HL-60/S4 treated with retinoic acid at 250 ng/mL for 4 days and 3 days (cell line): ENCODE measurements at regions not wholly inside any gene's neighbourhood (a gene's known extent, or its start where the extent isn't known, plus 50 kb on each side); places are given as distances from the start of the nearest gene placed in this dataset.
"Not testable (repeated sequence)": the region's sequence is repeated elsewhere in the genome, so short reads cannot be mapped to it uniquely, and the experiment has no call there.

Experiments used
- in situ Hi-C: fragments of 300-500 bp; cut with MboI; formaldehyde crosslinking; loops from 2 replicates; pipeline ENCODE4 v1.7.0; 2022; ENCODE audit warnings: low sequenced_read_pairs

- in situ Hi-C loops = no loop called here
These were observed 204.5 kb upstream of the RBBP8 start for GRCh38 chr18:22728481-22729105.

DNA sequence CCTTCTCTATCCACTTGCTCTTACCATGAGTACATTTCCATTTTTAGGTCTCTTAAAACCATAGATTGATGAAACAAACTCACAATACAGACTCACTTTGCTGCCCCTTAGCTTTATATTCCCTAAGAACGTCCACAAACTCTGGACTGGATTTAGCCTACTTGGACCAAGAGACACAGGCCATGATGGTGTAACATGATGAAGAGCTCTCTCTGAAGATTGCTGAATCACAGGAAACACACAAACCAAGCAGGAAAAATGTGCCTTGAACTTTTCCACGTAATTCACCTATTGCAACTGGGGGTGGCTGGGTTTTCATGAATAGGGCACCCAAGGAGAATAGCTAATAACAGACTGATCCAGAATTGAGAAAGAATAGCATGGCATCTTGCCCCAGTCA, 201.7 kb upstream of the RBBP8 start:
- in situ Hi-C loops = no loop called here

- in situ Hi-C loops = no loop called here
These were observed 198.9 kb upstream of the RBBP8 start for GRCh38 chr18:22734105-22734661.

DNA sequence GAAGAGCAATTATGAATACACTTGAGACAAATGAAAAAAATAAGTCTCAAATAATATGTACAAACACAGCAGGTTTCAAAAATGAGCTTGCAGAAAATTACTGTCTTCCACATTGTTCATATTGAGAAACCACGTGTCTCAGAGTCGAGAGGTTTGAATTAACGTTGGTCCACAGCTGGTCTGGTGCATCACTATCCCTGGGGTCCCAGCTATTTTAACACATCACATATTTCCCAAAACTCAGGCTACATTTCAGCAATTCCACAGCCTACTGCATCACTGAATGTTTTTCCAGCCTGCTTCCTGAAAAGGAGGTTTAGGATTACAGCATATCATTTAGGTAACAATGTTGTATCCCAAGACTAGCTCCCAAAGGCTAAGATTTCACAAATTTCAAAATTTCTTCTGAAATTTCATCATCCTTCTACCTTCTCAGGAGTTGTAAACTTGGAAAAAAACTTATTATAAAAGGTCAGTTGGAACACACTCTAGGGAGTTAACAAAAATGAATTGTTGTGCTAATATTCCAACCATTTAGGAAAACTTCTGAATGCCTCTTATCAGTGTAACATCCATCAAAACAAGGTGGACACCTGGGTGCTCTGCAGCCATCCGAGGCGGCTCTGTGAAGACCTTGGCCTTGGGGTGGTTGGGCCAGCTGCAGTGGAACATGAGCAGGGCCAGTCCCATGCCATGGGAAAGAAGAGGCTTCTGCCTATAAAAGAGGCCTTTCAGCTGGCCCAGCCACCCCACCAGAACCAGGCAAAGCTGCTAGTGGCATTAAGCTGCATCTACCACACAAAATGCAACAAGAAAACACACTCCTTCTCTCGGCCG, 198.1 kb upstream of the RBBP8 start:
- in situ Hi-C loops = no loop called here

DNA sequence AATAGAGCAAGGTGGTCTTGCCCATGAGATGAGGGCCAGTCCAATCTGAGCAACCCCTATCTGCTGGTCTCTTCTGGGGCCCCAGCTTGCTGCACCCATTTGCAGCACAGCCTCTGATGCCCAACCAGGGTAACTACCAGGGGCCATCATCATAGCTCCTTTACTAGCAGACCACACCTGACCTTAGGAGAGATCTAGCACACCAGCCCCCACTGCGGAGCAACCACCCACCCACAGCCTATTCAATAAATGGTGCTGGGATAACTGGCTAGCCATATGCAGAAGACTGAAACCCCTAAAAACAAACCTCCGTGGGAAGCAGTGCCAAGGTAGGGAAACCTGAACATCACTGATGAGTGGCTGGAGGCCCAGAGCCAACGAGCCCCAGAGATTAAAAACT, 196.1 kb upstream of the RBBP8 start:
- in situ Hi-C loops = no loop called here

DNA sequence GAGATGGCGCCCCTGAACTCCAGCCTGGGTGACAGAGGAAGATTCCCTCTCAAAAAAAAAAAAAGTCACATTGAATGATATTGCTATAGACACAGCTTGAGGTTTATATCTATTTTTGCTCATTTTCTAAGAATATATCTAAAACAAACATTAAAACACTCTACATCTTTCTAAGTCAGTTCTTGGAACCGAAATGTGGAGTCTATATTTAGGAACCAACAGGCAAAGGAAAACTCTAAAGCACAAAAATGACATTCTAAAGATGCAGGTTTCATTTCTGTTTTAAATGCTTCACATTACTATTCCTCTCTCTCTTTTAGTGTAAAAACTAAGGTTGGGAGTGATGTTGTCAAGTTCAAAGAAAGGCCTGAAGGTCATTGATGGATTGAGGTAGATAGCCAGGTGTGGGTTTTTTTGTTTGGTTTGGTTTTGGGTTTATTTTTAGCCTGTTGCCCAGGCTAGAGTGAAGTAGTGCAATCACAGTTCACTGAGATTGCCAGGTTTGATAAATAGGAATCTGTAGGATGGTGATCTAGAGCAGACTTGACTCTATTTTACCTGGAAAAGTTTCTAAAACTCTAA, 194.0 kb upstream of the RBBP8 start:
- in situ Hi-C loops = no loop called here

DNA sequence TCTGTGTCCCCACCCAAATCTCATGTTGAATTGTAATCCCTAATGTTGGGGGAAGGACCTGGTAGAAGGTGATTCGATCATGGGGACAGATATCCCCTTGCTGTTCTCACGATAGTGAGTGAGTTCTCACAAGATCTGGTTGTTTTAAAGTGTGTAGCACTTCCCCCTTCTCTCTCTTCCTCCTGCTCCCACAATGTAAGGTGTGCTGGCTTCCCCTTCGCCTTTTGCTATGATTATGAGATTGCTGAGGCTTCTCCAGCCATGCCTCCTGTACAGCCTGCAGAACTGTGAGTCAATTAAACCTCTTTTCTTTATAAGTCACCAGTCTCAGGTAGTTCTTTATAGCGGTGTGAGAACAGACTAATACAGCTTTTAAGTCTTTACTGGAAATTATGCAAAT, 193.3 kb upstream of the RBBP8 start:
- in situ Hi-C loops = no loop called here

DNA sequence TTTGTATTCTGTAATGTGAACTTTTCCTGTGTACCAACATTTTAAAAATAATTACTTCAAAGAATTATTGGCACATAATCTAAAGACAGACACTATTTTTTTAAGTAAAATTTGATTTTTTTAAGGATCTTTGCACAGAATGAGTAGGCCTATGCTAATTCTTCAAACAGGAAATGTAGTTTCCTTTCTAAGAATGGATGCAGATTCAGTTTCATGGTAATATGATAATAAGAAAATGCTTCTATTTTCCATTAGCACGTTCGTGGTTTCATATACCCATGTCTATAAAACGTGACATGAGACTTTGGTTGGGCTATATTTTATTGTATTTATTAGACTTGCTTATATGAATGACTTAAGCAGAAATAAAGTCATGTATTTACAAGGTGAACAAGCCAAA, 191.8 kb upstream of the RBBP8 start:
- in situ Hi-C loops = no loop called here

- in situ Hi-C loops = no loop called here
These were observed 190.7 kb upstream of the RBBP8 start for GRCh38 chr18:22742409-22742808.

DNA sequence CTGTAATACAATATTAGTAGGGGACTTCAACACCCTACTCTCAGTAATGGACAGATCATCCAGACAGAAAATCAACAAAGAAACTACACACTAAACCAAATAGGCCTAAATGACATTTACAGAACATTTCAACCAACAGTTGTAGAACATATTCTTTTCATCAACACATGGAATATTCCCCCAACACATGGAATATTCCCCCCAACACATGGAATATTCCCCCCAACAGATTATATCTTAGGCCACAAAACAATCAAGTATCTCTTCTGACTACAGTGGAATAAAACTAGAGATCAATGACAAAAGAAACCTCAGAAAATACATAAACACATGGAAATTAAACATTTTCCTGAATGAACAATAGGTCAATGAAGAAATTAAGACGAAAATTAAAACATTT, 187.2 kb upstream of the RBBP8 start:
- in situ Hi-C loops = no loop called here

- in situ Hi-C loops = no loop called here
These were observed 181.1 kb upstream of the RBBP8 start for GRCh38 chr18:22752014-22752413.

- in situ Hi-C loops = no loop called here
These were observed 179.8 kb upstream of the RBBP8 start for GRCh38 chr18:22753130-22753831.

- in situ Hi-C loops = not testable (repeated sequence)
These were observed 169.1 kb upstream of the RBBP8 start for GRCh38 chr18:22764005-22764404.

GRCh38 chr18:22765896-22766295, 167.2 kb upstream of the RBBP8 start:
- in situ Hi-C loops = no loop called here

- in situ Hi-C loops = no loop called here
These were observed 165.5 kb upstream of the RBBP8 start for GRCh38 chr18:22767653-22768052.

- in situ Hi-C loops = no loop called here
These were observed 159.2 kb upstream of the RBBP8 start for GRCh38 chr18:22773944-22774343.

DNA sequence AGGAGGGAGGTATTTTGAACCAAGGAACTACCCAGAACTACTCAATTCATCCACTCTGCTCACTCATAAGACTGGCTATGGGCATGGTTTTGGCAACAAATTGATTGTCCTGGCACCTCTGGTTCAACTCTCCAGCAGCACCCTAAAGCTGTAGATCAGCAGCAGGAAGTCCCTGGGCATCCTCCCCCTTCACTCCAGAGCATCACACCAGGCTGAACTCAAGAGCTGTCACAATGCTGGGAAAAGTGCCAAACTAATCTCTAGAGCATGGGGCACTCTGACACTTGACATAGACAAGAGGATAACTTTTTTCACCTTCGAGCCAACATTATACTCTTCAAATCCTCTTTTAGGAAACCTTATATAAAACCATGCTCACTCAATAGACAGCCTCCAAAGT, 154.1 kb upstream of the RBBP8 start:
- in situ Hi-C loops = no loop called here

- in situ Hi-C loops = no loop called here
These were observed 149.9 kb upstream of the RBBP8 start for GRCh38 chr18:22783245-22783644.

DNA sequence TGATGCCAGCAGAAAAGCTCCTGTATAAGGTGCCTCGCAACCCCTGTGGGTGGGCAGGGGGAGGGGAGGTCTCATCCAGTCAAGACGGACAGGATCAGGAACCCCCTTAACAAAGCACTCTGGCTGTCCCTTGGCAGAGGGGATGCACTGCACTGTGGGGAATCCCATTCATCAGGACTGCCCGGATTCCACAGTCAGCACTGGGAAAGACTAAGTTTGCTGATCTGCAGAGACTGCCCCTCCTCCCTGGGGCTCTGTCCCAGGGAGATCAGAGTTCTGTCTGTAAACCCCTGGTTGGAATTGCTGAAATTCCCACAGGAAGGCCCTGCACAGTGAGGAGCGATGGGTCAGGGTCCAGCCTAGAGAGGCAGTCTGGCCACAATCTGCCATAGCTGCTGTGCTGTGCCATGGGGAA, 149.5 kb upstream of the RBBP8 start:
- in situ Hi-C loops = no loop called here

GRCh38 chr18:22789052-22789451, 144.1 kb upstream of the RBBP8 start:
- in situ Hi-C loops = no loop called here

DNA sequence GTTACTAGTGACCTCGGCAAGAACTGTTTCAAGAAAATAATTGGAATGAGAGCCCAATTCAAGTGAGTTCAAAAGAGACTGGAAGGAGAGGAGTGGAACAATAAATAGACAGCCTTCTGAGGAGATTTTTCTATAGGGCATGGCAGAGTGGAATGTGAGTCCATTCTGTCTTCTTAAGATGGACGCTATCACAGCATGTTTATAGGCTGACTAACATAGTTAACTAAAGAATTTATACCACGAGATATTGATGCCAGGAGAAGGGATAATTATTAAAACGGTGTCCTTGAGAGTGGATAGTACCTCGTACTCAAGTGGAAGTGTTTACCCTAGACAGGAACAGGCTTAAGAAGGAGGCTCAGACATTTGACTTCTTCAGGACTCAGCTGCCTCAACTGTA, 143.5 kb upstream of the RBBP8 start:
- in situ Hi-C loops = no loop called here
